Pancreas (tissue), 10 donors: ENCODE measurements at regions not wholly inside any gene's neighbourhood (a gene's known extent, or its start where the extent isn't known, plus 50 kb on each side); places are given as distances from the start of the nearest gene placed in this dataset.

ENCODE experiments used
- ATAC-seq, 4 donors: fragments of 200-7000 bp; cut with Tn5 transposase; one replicate each; pipeline versions ENCODE4 v1.8.0 to v1.9.1; 2020; ENCODE audit warnings: mild to moderate bottlenecking in 4 of 4, moderate library complexity in 4 of 4
- DNase-seq, 6 donors: peaks; one replicate each; pipeline ENCODE4 v3.0.0-alpha.2; 2020
- FAIRE-seq: peaks from 2 replicates; lab custom pipeline; 2012; peaks lifted over from hg19 to GRCh38; lab: Jason Lieb, UNC
- H3K27ac ChIP-seq, 4 donors: fragments of 200-600 bp; sonication (generic); 1 replicate in 3 of 4; 2 replicates in 1 of 4; pipeline versions ENCODE4 v1.5.0 to v1.8.0; 2020
- H3K27me3 ChIP-seq, 4 donors: fragments of 200-600 bp; one replicate each; pipeline ENCODE4 v1.8.0; 2021
- H3K36me3 ChIP-seq, 3 donors: fragments of 200-600 bp; sonication (generic) in 1 of 3; one replicate each; pipeline versions ENCODE4 v1.5.0 to v1.8.0; 2020 to 2021
- H3K4me1 ChIP-seq, 3 donors: fragments of 200-600 bp; one replicate each; pipeline ENCODE4 v1.8.0; 2021
- H3K4me3 ChIP-seq, 4 donors: fragments of 200-600 bp; sonication (generic) in 2 of 4; one replicate each; pipeline versions ENCODE4 v1.5.0 to v1.8.0; 2020 to 2021
- H3K9me3 ChIP-seq, 4 donors: fragments of 200-600 bp; one replicate each; pipeline ENCODE4 v1.8.0; 2021
- CTCF ChIP-seq, 4 donors: fragments of 200-600 bp; sonication (generic) in 3 of 4; IDR thresholded peaks; one replicate each; pipeline versions ENCODE4 v1.5.0 to v1.8.0; 2021; ENCODE audit warnings: antibody characterized with exemption in 4 of 4
- WGBS, 2 donors: extraction: QIAGEN DNeasy Blood & Tissue Kit; methylation state at CpG; one replicate each; pipeline ENCODE4 v1.1.7; 2013; 5-methylcytosine and 5-hydroxymethylcytosine counted together
- intact Hi-C, 3 donors: fragments of 100-400 bp; cut with DNase I; formaldehyde crosslinking; loops; one replicate each; pipeline versions ENCODE4 v1.11.1 to v1.14.2; 2022
- donor health status: healthy with polysubstance abuse.
- donor health status: DM: no; HTN: no; CAD: no; lungs with moderate emphysema.
- donor health status: DM: no; HTN: no; CAD: no.
- donor health status: control.
- donor health status: control.
- donor health status: Bipolar disorder and iron deficiency.
- donor health status: DM: yes; HTN: yes; CAD: no.
- donor health status: DM: no; HTN: no; CAD: no.
- donor health status: DM: no; HTN: no; CAD: no.
- donor health status: DM: yes; HTN: yes; CAD: no.

- TF ChIP-seq CTCF (IDR thresholded peaks at IDR 0.05): no peak
- no peaks in the 10 kb centered on the region for H3K36me3 ChIP-seq
- H3K9me3 ChIP-seq: no peaks in the 10 kb centered on the region
- H3K4me1 ChIP-seq: no peaks in the 10 kb centered on the region
- FAIRE-seq (no peak), ATAC-seq (no peak), DNase-seq (peak in 1 of 6 donors; percentile 24)
- no peak overlapping the region for H3K4me3 ChIP-seq
- H3K27me3 ChIP-seq: no peaks in the 10 kb centered on the region
- H3K27ac ChIP-seq: no peak overlapping the region
- WGBS, 2 donors: 39 to 56% methylated on average over 3 of the region's 3 CpGs
- intact Hi-C loops: no loop called here
Measured at GRCh38 chr1:29538586-29538985, 302.3 kb downstream of the PTPRU start.

- no peak for TF ChIP-seq CTCF (IDR thresholded peaks at IDR 0.05)
- WGBS, 2 donors: 62 to 76% methylated on average over 1 of the region's 1 CpG
Measured at GRCh38 chr1:29532751-29533150, 296.4 kb downstream of the PTPRU start.

GRCh38 chr1:29532285-29532684 is 296.0 kb downstream of the PTPRU start:
- WGBS, 2 donors: 79 to 86% methylated on average over 6 of the region's 6 CpGs
- Histone ChIP-seq H3K9me3 (peaks cover 0 to 3% (median 0%) of the 10 kb centered on the region in 4 donors), H3K4me1 (no peaks in the 10 kb centered on the region), H3K27me3 (no peaks in the 10 kb centered on the region), H3K4me3 (no peak overlapping the region), H3K27ac (no peak overlapping the region), H3K36me3 (no peaks in the 10 kb centered on the region)
- DNase-seq (no peak), FAIRE-seq (no peak), ATAC-seq (no peak)
- intact Hi-C loops: no loop called here
- TF ChIP-seq CTCF (IDR thresholded peaks at IDR 0.05): no peak

More at GRCh38 chr1:29532751-29533150, 296.4 kb downstream of the PTPRU start:
- ATAC-seq: no peak
- FAIRE-seq: no peak
- no peaks in the 10 kb centered on the region for H3K4me1 ChIP-seq
- intact Hi-C loops: no loop called here
- H3K9me3 ChIP-seq: peaks cover 0 to 3% (median 0%) of the 10 kb centered on the region in 4 donors
- no peaks in the 10 kb centered on the region for H3K36me3 ChIP-seq
- no peak for DNase-seq
- no peaks in the 10 kb centered on the region for H3K27me3 ChIP-seq
- H3K4me3 ChIP-seq: no peak overlapping the region
- no peak overlapping the region for H3K27ac ChIP-seq

- FAIRE-seq (no peak), ATAC-seq (no peak), DNase-seq (no peak)
- WGBS, 2 donors: 56 to 62% methylated on average over 2 of the region's 2 CpGs
- TF ChIP-seq CTCF (IDR thresholded peaks at IDR 0.05): no peak
- intact Hi-C loops: no loop called here
- Histone ChIP-seq H3K27me3 (no peaks in the 10 kb centered on the region), H3K9me3 (peaks cover 0 to 3% (median 0%) of the 10 kb centered on the region in 4 donors), H3K4me3 (no peak overlapping the region), H3K27ac (no peak overlapping the region), H3K36me3 (no peaks in the 10 kb centered on the region), H3K4me1 (no peaks in the 10 kb centered on the region)
Measured at GRCh38 chr1:29531596-29531995, 295.3 kb downstream of the PTPRU start.

GRCh38 chr1:29529677-29530278 is 293.5 kb downstream of the PTPRU start:
- FAIRE-seq (no peak), ATAC-seq (no peak), DNase-seq (no peak)
- no peaks in the 10 kb centered on the region for H3K4me1 ChIP-seq
- H3K27me3 ChIP-seq: no peaks in the 10 kb centered on the region
- 67 to 68% methylated on average over 1 of the region's 1 CpG for WGBS, 2 donors
- intact Hi-C loops: no loop called here
- H3K27ac ChIP-seq: no peak overlapping the region
- H3K4me3 ChIP-seq: no peak overlapping the region
- H3K36me3 ChIP-seq: no peaks in the 10 kb centered on the region
- TF ChIP-seq CTCF (IDR thresholded peaks at IDR 0.05): no peak
- H3K9me3 ChIP-seq: peaks cover 0 to 3% (median 0%) of the 10 kb centered on the region in 4 donors
